ENCODE measurements at regions not wholly inside any gene's neighbourhood (a gene's known extent, or its start where the extent isn't known, plus 50 kb on each side); places are given as distances from the start of the nearest gene placed in this dataset.

DNA sequence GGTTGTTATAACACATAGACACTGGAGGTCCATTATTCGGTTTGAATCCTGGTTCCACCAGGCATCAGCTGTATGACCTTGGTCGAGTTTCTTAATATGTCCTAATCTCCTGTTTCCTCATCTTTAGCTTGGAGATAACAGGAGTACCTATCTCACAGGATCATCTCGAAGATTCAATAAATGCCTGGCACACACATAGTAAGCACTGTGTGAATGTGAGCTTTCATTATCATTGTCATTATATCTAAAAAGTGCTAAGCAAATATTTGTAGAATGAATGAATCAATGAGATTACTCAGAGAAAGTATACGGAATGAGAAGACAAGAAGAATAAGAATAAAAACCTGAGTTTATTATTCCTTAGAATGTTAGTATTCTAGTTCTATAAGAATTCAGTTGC is 227.4 kb upstream of the CFAP20DC start:
- no peaks in the 10 kb centered on the region for H3K4me1 ChIP-seq (replicated peaks in 1 of 2)
- TF ChIP-seq, protein P1, sequence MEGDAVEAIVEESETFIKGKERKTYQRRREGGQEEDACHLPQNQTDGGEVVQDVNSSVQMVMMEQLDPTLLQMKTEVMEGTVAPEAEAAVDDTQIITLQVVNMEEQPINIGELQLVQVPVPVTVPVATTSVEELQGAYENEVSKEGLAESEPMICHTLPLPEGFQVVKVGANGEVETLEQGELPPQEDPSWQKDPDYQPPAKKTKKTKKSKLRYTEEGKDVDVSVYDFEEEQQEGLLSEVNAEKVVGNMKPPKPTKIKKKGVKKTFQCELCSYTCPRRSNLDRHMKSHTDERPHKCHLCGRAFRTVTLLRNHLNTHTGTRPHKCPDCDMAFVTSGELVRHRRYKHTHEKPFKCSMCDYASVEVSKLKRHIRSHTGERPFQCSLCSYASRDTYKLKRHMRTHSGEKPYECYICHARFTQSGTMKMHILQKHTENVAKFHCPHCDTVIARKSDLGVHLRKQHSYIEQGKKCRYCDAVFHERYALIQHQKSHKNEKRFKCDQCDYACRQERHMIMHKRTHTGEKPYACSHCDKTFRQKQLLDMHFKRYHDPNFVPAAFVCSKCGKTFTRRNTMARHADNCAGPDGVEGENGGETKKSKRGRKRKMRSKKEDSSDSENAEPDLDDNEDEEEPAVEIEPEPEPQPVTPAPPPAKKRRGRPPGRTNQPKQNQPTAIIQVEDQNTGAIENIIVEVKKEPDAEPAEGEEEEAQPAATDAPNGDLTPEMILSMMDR (IDR thresholded peaks at IDR 0.05), result no peak
- no peak for TF ChIP-seq POLR2A (IDR thresholded peaks at IDR 0.05)
- intact Hi-C loops (cut with DNase I), result no loop called here
- no peaks in the 10 kb centered on the region for H3K9me3 ChIP-seq (replicated peaks in 1 of 3)
- no peak overlapping the region for H3K4me3 ChIP-seq
- H3K27me3 ChIP-seq, result no peaks in the 10 kb centered on the region
- WGBS, 4 donors, result 60 to 82% (median 79%) methylated on average over 4 of the region's 4 CpGs
- H3K36me3 ChIP-seq (replicated peaks in 1 of 2), result no peaks in the 10 kb centered on the region
- no peak overlapping the region for H3K27ac ChIP-seq
- DNase-seq, result no peak

DNA sequence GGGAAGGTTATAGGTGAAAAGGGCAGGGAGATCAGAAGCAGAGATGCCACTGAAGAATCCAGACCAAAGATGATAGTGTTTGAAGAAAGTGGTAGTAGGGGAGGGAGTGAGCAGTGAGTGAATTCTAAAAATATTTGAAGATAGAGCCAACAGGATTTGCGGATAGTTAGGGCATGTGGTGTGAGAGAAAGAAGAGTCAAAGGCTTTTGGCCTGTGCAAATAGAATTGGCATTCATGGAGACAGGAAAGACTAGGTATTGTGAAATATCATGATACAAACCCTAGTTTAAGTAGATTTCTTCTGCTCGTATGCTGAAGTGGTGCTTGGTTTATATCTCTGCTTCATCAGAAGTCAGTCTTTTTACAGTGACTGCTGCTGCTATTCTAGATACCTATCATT is 224.2 kb upstream of the CFAP20DC start:
- 69 to 85% (median 76%) methylated on average over 2 of the region's 2 CpGs for WGBS, 4 donors
- Histone ChIP-seq H3K27me3 (no peaks in the 10 kb centered on the region), H3K4me1 (replicated peaks in 1 of 2) (no peaks in the 10 kb centered on the region), H3K9me3 (replicated peaks in 1 of 3) (no peaks in the 10 kb centered on the region), H3K27ac (no peak overlapping the region), H3K36me3 (replicated peaks in 1 of 2) (no peaks in the 10 kb centered on the region), H3K4me3 (no peak overlapping the region)
- DNase-seq, result no peak
- TF ChIP-seq, protein P1 (IDR thresholded peaks at IDR 0.05), result no peak
- no peak for TF ChIP-seq POLR2A (IDR thresholded peaks at IDR 0.05)
- intact Hi-C loops (cut with DNase I), result no loop called here

DNA sequence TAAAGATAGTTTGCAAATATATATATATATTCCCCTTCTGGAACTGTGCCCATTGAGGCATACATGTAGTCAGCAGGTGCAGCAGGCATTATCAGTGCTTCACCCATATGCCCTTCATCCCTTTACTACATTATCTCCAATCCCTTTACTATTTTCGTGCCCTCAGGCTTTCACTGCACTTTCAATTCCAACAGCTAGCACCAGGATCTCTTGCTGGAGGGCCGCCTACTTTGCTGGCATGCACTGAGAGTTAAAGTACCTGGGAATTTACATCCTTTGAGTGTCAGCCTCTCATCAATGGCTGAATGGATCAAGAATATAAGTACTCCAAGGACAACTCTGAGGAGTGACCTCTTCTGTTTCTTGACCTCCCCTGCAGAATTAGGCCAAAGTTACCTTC is 222.1 kb upstream of the CFAP20DC start:
- WGBS, 4 donors, result 72 to 94% (median 84%) methylated on average over 2 of the region's 2 CpGs
- Histone ChIP-seq H3K36me3 (replicated peaks in 1 of 2) (no peaks in the 10 kb centered on the region), H3K4me3 (no peak overlapping the region), H3K27me3 (no peaks in the 10 kb centered on the region), H3K27ac (no peak overlapping the region), H3K9me3 (replicated peaks in 1 of 3) (no peaks in the 10 kb centered on the region), H3K4me1 (replicated peaks in 1 of 2) (no peaks in the 10 kb centered on the region)
- no peak for DNase-seq
- intact Hi-C loops (cut with DNase I), result no loop called here
- TF ChIP-seq, protein P1 (IDR thresholded peaks at IDR 0.05), result no peak
- TF ChIP-seq POLR2A (IDR thresholded peaks at IDR 0.05), result no peak

DNA sequence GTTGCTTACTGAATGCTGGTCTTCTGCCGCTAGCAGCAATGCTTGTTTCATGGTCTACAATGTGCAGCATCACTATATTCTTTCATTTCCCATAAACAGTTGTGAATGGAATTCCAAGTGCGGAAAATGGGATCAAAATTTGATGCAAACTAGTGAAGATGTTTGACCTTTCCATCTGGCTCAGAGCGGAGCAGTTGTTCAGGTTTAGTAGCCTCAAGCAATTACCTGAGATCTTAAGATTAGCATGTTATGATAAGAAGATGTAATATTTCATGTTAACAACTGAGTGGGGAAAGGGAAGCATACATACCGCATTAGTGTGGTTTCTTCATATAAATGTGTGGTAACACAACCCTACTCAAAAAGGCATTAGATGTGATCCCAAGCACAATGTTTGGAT is 221.1 kb upstream of the CFAP20DC start:
- TF ChIP-seq POLR2A (IDR thresholded peaks at IDR 0.05), result no peak
- TF ChIP-seq, protein P1 (IDR thresholded peaks at IDR 0.05), result no peak
- H3K4me3 ChIP-seq, result no peak overlapping the region
- no peaks in the 10 kb centered on the region for H3K27me3 ChIP-seq
- H3K27ac ChIP-seq, result no peak overlapping the region
- intact Hi-C loops (cut with DNase I), result no loop called here
- H3K4me1 ChIP-seq (replicated peaks in 1 of 2), result no peaks in the 10 kb centered on the region
- no peaks in the 10 kb centered on the region for H3K36me3 ChIP-seq (replicated peaks in 1 of 2)
- no peak for DNase-seq
- no peaks in the 10 kb centered on the region for H3K9me3 ChIP-seq (replicated peaks in 1 of 3)
- 88 to 92% (median 90%) methylated on average over 4 of the region's 4 CpGs for WGBS, 4 donors
